Thyroid gland (tissue), 4 donors: ENCODE measurements at regions not wholly inside any gene's neighbourhood (a gene's known extent, or its start where the extent isn't known, plus 50 kb on each side); places are given as distances from the start of the nearest gene placed in this dataset.
"Not testable (repeated sequence)": the region's sequence is repeated elsewhere in the genome, so short reads cannot be mapped to it uniquely, and the experiment has no call there.

Experiments used
- DNase-seq, 2 donors: peaks; one replicate each; pipeline ENCODE4 v3.0.0-alpha.2; 2019
- H3K27ac ChIP-seq, 3 donors: fragments of 200-600 bp; sonication (generic); 1 replicate in 2 of 3; 2 replicates in 1 of 3; pipeline ENCODE4 v1.5.1; 2016 to 2019; ENCODE audit warnings: mild to moderate bottlenecking in 1 of 3, moderate library complexity in 1 of 3
- H3K27me3 ChIP-seq: fragments of 200-600 bp; sonication (generic); one replicate; pipeline ENCODE4 v1.5.1; 2019
- H3K36me3 ChIP-seq, 2 donors: fragments of 200-600 bp; sonication (generic); one replicate each; pipeline ENCODE4 v1.5.1; 2016 to 2019
- H3K4me1 ChIP-seq, 2 donors: fragments of 200-600 bp; sonication (generic); one replicate each; pipeline ENCODE4 v1.5.1; 2017 to 2019
- H3K4me3 ChIP-seq, 3 donors: fragments of 200-600 bp; sonication (generic); replicated peaks in 1 of 3; 1 replicate in 2 of 3; 2 replicates in 1 of 3; pipeline ENCODE4 v1.5.1; 2016; ENCODE audit warnings: mild to moderate bottlenecking in 1 of 3
- H3K9me3 ChIP-seq: fragments of 200-600 bp; sonication (generic); one replicate; pipeline ENCODE4 v1.5.1; 2017
- POLR2A ChIP-seq, 2 donors: fragments of 450-650 bp; IDR thresholded peaks; one replicate each; pipeline ENCODE4 v1.6.1; 2017; ENCODE audit warnings: antibody characterized with exemption in 2 of 2, mild to moderate bottlenecking in 2 of 2, moderate library complexity in 1 of 2
- WGBS, 2 donors: methylation state at CpG; one replicate each; pipeline ENCODE4 v1.1.5; 2017; 5-methylcytosine and 5-hydroxymethylcytosine counted together
- intact Hi-C: fragments of 100-400 bp; cut with DNase I; formaldehyde crosslinking; loops from one replicate; pipeline ENCODE4 v1.15.1; 2023
- TF ChIP-seq, protein P1 (sequence below), 6 experiments: fragments of 200-600 bp in 3 of 6; fragments of 450-650 bp in 3 of 6; sonication (generic) in 3 of 6; IDR thresholded peaks; one replicate each; pipeline ENCODE4 v1.5.1; 2016 to 2019; ENCODE audit warnings: antibody characterized with exemption in 6 of 6, mild to moderate bottlenecking in 2 of 6, inconsistent platforms in 1 of 6, moderate library complexity in 1 of 6

DNA sequence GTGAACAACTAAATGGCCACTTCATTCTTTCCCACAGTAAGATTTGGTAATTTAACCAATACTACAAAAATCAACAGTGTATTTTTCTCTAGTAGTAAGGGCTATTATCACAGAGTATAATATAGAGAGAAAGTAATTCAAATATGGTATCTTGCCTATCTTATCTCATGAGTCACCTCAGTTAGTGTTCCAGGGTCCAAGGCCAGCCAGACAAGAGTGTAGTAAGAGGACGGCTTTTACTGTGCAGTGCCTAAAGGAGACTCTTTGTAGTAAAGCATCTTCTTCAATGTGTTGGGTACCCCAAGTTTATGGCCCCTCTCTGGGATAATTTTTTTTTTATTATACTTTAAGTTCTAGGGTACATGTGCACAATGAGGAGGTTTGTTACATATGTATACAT is 607.4 kb downstream of the PKHD1 start:
- H3K27ac ChIP-seq, result no peak overlapping the region
- H3K4me1 ChIP-seq, result no peaks in the 10 kb centered on the region
- DNase-seq, result no peak
- H3K4me3 ChIP-seq, result no peak overlapping the region
- 86 to 95% methylated on average over 1 of the region's 1 CpG for WGBS, 2 donors
- intact Hi-C loops, result no loop called here
- no peaks in the 10 kb centered on the region for H3K36me3 ChIP-seq
- H3K9me3 ChIP-seq, result no peaks in the 10 kb centered on the region
- H3K27me3 ChIP-seq, result no peaks in the 10 kb centered on the region
- no peak for TF ChIP-seq POLR2A (IDR thresholded peaks at IDR 0.05)
- TF ChIP-seq, protein P1, sequence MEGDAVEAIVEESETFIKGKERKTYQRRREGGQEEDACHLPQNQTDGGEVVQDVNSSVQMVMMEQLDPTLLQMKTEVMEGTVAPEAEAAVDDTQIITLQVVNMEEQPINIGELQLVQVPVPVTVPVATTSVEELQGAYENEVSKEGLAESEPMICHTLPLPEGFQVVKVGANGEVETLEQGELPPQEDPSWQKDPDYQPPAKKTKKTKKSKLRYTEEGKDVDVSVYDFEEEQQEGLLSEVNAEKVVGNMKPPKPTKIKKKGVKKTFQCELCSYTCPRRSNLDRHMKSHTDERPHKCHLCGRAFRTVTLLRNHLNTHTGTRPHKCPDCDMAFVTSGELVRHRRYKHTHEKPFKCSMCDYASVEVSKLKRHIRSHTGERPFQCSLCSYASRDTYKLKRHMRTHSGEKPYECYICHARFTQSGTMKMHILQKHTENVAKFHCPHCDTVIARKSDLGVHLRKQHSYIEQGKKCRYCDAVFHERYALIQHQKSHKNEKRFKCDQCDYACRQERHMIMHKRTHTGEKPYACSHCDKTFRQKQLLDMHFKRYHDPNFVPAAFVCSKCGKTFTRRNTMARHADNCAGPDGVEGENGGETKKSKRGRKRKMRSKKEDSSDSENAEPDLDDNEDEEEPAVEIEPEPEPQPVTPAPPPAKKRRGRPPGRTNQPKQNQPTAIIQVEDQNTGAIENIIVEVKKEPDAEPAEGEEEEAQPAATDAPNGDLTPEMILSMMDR (IDR thresholded peaks at IDR 0.05), result no peak

DNA sequence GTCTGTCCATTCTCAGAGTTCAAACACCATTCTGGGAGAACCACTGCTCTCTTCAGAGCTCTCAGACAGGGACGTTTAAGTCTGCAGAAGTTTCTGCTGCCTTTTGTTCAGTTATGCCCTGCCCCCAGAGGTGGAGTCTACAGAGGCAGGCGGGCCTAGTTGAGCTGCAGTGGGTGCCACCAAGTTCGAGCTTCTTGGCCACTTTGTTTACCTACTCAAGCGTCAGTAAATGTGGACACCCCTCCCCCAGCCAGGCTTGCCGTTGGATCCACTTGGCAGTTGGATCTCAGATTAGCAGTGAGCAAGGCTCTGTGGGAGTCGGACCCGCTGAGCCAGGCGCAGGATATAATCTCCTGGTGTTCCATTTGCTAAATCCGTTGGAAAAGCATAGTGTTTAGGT is 601.5 kb downstream of the PKHD1 start:
- H3K27ac ChIP-seq, H3K36me3 ChIP-seq, H3K4me1 ChIP-seq, H3K9me3 ChIP-seq, intact Hi-C loops, DNase-seq, H3K27me3 ChIP-seq, H3K4me3 ChIP-seq: not testable (repeated sequence)
- 80 to 90% methylated on average over 9 of the region's 9 CpGs for WGBS, 2 donors

DNA sequence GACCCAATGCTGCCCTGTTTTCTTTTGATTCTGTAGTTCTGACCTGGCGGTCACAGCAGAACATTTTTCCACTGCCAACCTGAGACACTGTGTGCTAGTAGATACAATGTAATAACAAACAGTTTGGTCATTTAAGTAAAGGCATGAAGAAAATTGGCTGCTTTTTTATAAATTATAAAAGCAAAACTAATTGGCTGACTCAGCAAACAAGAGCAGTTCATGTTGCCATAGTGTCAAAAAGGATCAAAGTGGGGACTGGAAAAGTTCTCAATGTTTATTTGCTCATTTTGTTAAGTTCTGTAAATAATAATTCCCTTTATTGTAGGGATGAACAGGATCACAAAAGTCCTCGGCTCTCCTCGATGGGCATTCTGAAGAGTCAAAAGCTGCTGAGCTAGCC is 599.5 kb downstream of the PKHD1 start:
- H3K9me3 ChIP-seq, result no peaks in the 10 kb centered on the region
- H3K36me3 ChIP-seq, result no peaks in the 10 kb centered on the region
- intact Hi-C loops, result no loop called here
- WGBS, 2 donors, result 73 to 83% methylated on average over 3 of the region's 3 CpGs
- H3K4me3 ChIP-seq, result no peak overlapping the region
- TF ChIP-seq POLR2A (IDR thresholded peaks at IDR 0.05), result no peak
- TF ChIP-seq, protein P1 (IDR thresholded peaks at IDR 0.05), result no peak
- no peaks in the 10 kb centered on the region for H3K27me3 ChIP-seq
- DNase-seq, result no peak
- H3K4me1 ChIP-seq, result no peaks in the 10 kb centered on the region
- H3K27ac ChIP-seq, result no peak overlapping the region

- H3K4me1 ChIP-seq, result no peaks in the 10 kb centered on the region
- H3K36me3 ChIP-seq, result no peaks in the 10 kb centered on the region
- H3K27ac ChIP-seq, result no peak overlapping the region
- no peak for DNase-seq
- H3K9me3 ChIP-seq, result no peaks in the 10 kb centered on the region
- TF ChIP-seq POLR2A (IDR thresholded peaks at IDR 0.05), result no peak
- TF ChIP-seq, protein P1 (IDR thresholded peaks at IDR 0.05), result no peak
- 58 to 61% methylated on average over 2 of the region's 2 CpGs for WGBS, 2 donors
- no peaks in the 10 kb centered on the region for H3K27me3 ChIP-seq
- intact Hi-C loops, result no loop called here
- H3K4me3 ChIP-seq, result no peak overlapping the region
These were observed 598.3 kb downstream of the PKHD1 start for GRCh38 chr6:51489133-51489532.

DNA sequence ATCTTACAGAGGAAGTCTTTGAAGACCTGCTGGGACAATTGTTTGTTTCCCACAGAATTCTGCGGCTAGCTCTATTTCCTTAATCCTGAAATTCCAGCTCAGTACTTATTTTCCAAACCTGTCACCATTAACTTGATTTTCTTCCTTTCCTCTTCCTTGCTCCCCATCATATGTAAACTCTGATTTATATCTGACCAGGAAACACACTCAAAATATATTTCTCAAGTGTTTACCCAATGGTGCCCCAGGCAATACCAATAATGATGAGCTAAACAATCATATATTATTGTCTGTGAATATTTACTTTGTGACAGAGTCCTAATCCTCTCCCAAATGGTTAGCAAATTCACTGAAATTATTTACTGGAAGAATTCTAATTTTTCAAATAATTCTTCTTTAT is 597.3 kb downstream of the PKHD1 start:
- Histone ChIP-seq H3K4me3 (no peak overlapping the region), H3K4me1 (no peaks in the 10 kb centered on the region), H3K9me3 (no peaks in the 10 kb centered on the region), H3K27ac (no peak overlapping the region), H3K27me3 (no peaks in the 10 kb centered on the region), H3K36me3 (no peaks in the 10 kb centered on the region)
- 26 to 44% methylated on average over 1 of the region's 1 CpG for WGBS, 2 donors
- no peak for DNase-seq
- intact Hi-C loops, result no loop called here
- TF ChIP-seq, protein P1 (IDR thresholded peaks at IDR 0.05), result no peak
- no peak for TF ChIP-seq POLR2A (IDR thresholded peaks at IDR 0.05)

- 84 to 93% methylated on average over 5 of the region's 5 CpGs for WGBS, 2 donors
- TF ChIP-seq, protein P1 (IDR thresholded peaks at IDR 0.05), result no peak
- no peak for TF ChIP-seq POLR2A (IDR thresholded peaks at IDR 0.05)
- Histone ChIP-seq H3K27me3 (no peaks in the 10 kb centered on the region), H3K36me3 (no peaks in the 10 kb centered on the region), H3K27ac (no peak overlapping the region), H3K4me1 (no peaks in the 10 kb centered on the region), H3K9me3 (no peaks in the 10 kb centered on the region), H3K4me3 (no peak overlapping the region)
- DNase-seq, result no peak
- intact Hi-C loops, result no loop called here
These were observed 593.1 kb downstream of the PKHD1 start for GRCh38 chr6:51494342-51494741.
